Osteoblast (primary cell): ENCODE measurements at regions not wholly inside any gene's neighbourhood (a gene's known extent, or its start where the extent isn't known, plus 50 kb on each side); places are given as distances from the start of the nearest gene placed in this dataset.

ENCODE experiments used
- DNase-seq: peaks from one replicate; pipeline ENCODE4 v3.0.0; 2011; ENCODE audit warnings: low spot score, mixed read lengths; ENCODE audit not compliant: insufficient read length; ENCODE audit errors: missing footprints
- H2AFZ ChIP-seq: 2 replicates; pipeline ENCODE4 v1.6.0; 2011; ENCODE audit warnings: mild to moderate bottlenecking, low read length
- H3K27ac ChIP-seq: 2 replicates; pipeline ENCODE4 v1.5.1; 2011; ENCODE audit warnings: mild to moderate bottlenecking, low read depth, low read length, moderate library complexity
- H3K27me3 ChIP-seq: 2 replicates; pipeline ENCODE4 v1.6.0; 2012; ENCODE audit warnings: mild to moderate bottlenecking, control low read depth, inconsistent platforms, low read length, moderate library complexity; ENCODE audit not compliant: insufficient read depth
- H3K36me3 ChIP-seq: 2 replicates; pipeline ENCODE4 v1.5.1; 2011; ENCODE audit warnings: mild to moderate bottlenecking, low read length, control low read depth, moderate library complexity; ENCODE audit not compliant: insufficient read depth
- H3K4me1 ChIP-seq: 2 replicates; pipeline ENCODE4 v1.5.1; 2011; ENCODE audit warnings: mild to moderate bottlenecking, low read length, control low read depth, moderate library complexity; ENCODE audit not compliant: insufficient read depth
- H3K4me2 ChIP-seq: 2 replicates; pipeline ENCODE4 v1.6.0; 2011; ENCODE audit warnings: mild to moderate bottlenecking, low read length; ENCODE audit not compliant: insufficient read depth
- H3K4me3 ChIP-seq: fragments of 200-600 bp; sonication (generic); 3 replicates; pipeline ENCODE4 v1.5.1; 2012; ENCODE audit warnings: mild to moderate bottlenecking, low read length, inconsistent platforms; ENCODE audit not compliant: insufficient read depth
- H3K79me2 ChIP-seq: 2 replicates; pipeline ENCODE4 v1.6.0; 2012; ENCODE audit warnings: mild to moderate bottlenecking, low read length, control low read depth, inconsistent platforms; ENCODE audit not compliant: insufficient read depth
- H3K9me3 ChIP-seq: 2 replicates; pipeline ENCODE4 v1.5.1; 2011; ENCODE audit warnings: low read depth, low read length, control low read depth
- H4K20me1 ChIP-seq: 2 replicates; pipeline ENCODE4 v1.6.0; 2012; ENCODE audit warnings: mild to moderate bottlenecking, low read length, control low read depth; ENCODE audit not compliant: insufficient read depth
- CTCF ChIP-seq: IDR thresholded peaks from 2 replicates; pipeline ENCODE4 v1.5.1; 2011; ENCODE audit warnings: mild to moderate bottlenecking, low read depth, low read length, moderate library complexity; ENCODE audit errors: extremely low read depth

GRCh38 chr3:28703843-28704242, 355.2 kb upstream of the AZI2 start:
- H3K4me3 ChIP-seq: no peak overlapping the region
- DNase-seq: no peak
- no peaks in the 10 kb centered on the region for H3K4me1 ChIP-seq
- H3K27me3 ChIP-seq: no peaks in the 10 kb centered on the region
- no peaks in the 10 kb centered on the region for H3K79me2 ChIP-seq
- H3K4me2 ChIP-seq: no peak overlapping the region
- H2AFZ ChIP-seq: no peak overlapping the region
- TF ChIP-seq CTCF: no peak
- H3K27ac ChIP-seq: no peak overlapping the region
- no peaks in the 10 kb centered on the region for H4K20me1 ChIP-seq
- H3K36me3 ChIP-seq: no peaks in the 10 kb centered on the region
- H3K9me3 ChIP-seq: no peaks in the 10 kb centered on the region

GRCh38 chr3:28711293-28711692, 362.7 kb upstream of the AZI2 start:
- Histone ChIP-seq H3K4me2 (no peak overlapping the region), H3K27me3 (no peaks in the 10 kb centered on the region), H4K20me1 (no peaks in the 10 kb centered on the region), H3K9me3 (no peaks in the 10 kb centered on the region), H3K36me3 (no peaks in the 10 kb centered on the region), H3K4me3 (no peak overlapping the region), H3K27ac (no peak overlapping the region), H3K4me1 (no peaks in the 10 kb centered on the region), H2AFZ (no peak overlapping the region), H3K79me2 (no peaks in the 10 kb centered on the region)
- no peak for TF ChIP-seq CTCF
- DNase-seq: peak; percentile 35

DNA sequence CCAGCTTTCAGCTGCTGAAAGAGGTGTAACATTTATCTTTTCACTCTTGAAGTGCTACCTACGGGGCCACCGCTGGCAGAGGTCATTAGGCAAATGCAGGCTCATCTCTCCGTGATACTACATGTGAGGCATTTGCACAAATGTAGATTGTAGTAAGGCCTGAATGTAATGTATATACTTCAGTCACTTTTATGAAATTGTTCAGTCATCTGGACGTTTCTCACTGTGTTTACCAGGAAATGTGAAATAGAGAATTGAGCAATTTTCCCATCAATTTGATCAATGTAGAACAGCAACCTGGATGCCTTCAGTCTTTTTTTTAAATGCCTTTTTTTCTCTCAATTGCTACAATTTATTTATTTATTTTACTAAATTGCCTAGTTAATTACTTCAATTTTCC, 368.3 kb upstream of the AZI2 start:
- Histone ChIP-seq H2AFZ (no peak overlapping the region), H3K79me2 (no peaks in the 10 kb centered on the region), H3K36me3 (no peaks in the 10 kb centered on the region), H4K20me1 (no peaks in the 10 kb centered on the region), H3K27ac (no peak overlapping the region), H3K4me3 (no peak overlapping the region), H3K27me3 (no peaks in the 10 kb centered on the region), H3K4me2 (no peak overlapping the region), H3K4me1 (no peaks in the 10 kb centered on the region), H3K9me3 (no peaks in the 10 kb centered on the region)
- TF ChIP-seq CTCF: no peak
- no peak for DNase-seq

- no peaks in the 10 kb centered on the region for H3K4me1 ChIP-seq
- no peak for TF ChIP-seq CTCF
- no peaks in the 10 kb centered on the region for H3K36me3 ChIP-seq
- no peak overlapping the region for H3K4me3 ChIP-seq
- no peaks in the 10 kb centered on the region for H3K9me3 ChIP-seq
- H3K27me3 ChIP-seq: no peaks in the 10 kb centered on the region
- H3K4me2 ChIP-seq: no peak overlapping the region
- no peaks in the 10 kb centered on the region for H4K20me1 ChIP-seq
- no peak overlapping the region for H3K27ac ChIP-seq
- H3K79me2 ChIP-seq: no peaks in the 10 kb centered on the region
- DNase-seq: no peak
- no peak overlapping the region for H2AFZ ChIP-seq
Observed at GRCh38 chr3:28718074-28718849, 369.6 kb upstream of the AZI2 start.
